ENCODE measurements at regions not wholly inside any gene's neighbourhood (a gene's known extent, or its start where the extent isn't known, plus 50 kb on each side); places are given as distances from the start of the nearest gene placed in this dataset.

DNA sequence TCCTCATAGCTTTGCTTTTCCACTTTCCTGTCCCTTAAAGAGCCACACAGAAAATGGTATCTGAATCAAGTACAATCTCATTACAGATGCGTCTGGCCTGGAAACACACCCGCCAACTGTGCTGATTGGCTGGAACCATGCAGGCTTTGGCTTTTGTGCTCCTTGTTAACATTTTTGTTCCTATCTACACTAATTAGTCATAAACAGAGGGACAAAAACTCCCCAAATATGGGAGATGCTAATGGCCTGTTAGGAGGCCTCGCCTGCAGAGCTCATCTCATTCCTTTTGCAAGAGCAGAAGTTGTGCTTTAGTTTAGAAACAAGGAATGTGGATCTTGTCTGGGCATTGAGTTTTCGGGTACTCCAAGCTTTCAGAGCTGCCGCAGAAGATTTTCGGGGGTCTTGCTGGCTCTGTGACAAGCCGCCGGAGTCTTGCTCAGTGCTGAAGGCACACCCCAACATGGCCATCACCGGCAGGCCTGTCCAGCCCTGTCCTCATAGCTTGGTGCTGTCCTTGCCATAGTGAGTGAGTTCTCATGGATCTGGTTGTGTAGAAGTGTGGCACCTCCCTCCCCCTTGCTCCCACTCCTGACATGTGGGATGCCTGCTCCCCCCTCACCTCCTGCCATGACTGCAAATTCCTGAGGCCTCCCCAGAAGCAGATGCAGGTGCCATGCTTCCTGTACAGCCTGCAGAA lies 69.8 kb downstream of the METRNL start:
- TF ChIP-seq, protein P1, sequence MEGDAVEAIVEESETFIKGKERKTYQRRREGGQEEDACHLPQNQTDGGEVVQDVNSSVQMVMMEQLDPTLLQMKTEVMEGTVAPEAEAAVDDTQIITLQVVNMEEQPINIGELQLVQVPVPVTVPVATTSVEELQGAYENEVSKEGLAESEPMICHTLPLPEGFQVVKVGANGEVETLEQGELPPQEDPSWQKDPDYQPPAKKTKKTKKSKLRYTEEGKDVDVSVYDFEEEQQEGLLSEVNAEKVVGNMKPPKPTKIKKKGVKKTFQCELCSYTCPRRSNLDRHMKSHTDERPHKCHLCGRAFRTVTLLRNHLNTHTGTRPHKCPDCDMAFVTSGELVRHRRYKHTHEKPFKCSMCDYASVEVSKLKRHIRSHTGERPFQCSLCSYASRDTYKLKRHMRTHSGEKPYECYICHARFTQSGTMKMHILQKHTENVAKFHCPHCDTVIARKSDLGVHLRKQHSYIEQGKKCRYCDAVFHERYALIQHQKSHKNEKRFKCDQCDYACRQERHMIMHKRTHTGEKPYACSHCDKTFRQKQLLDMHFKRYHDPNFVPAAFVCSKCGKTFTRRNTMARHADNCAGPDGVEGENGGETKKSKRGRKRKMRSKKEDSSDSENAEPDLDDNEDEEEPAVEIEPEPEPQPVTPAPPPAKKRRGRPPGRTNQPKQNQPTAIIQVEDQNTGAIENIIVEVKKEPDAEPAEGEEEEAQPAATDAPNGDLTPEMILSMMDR (IDR thresholded peaks at IDR 0.05; ENCODE audit: extremely low read depth, missing control alignments): no peak
- no peak for DNase-seq (ENCODE audit: low spot score)

DNA sequence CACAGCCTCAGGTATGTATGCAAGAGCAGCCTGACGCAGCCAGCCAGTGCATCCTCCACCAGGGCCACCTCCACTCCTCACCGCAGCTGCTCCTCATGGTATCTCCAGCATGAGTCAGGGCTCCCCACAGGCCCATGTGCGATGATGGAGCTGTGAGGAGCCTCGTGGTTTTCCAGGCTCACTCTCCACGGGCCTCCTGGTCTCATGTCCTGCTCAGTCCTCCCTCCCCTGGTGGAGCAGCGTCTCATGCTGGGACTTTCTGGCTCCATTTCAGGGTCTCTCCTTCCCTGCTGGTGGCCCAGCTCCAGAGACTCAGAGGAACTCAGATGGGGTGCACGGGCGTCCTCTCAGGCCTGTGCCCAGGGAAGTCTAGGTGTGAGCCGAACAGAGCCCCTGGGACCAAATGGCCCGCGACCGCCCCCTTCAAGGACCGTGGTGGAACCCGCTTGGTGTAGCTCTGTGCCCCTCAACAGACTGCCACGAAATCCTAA lies 70.4 kb downstream of the METRNL start:
- TF ChIP-seq, protein P1 (IDR thresholded peaks at IDR 0.05; ENCODE audit: extremely low read depth, missing control alignments): no peak
- DNase-seq (ENCODE audit: low spot score): no peak

DNA sequence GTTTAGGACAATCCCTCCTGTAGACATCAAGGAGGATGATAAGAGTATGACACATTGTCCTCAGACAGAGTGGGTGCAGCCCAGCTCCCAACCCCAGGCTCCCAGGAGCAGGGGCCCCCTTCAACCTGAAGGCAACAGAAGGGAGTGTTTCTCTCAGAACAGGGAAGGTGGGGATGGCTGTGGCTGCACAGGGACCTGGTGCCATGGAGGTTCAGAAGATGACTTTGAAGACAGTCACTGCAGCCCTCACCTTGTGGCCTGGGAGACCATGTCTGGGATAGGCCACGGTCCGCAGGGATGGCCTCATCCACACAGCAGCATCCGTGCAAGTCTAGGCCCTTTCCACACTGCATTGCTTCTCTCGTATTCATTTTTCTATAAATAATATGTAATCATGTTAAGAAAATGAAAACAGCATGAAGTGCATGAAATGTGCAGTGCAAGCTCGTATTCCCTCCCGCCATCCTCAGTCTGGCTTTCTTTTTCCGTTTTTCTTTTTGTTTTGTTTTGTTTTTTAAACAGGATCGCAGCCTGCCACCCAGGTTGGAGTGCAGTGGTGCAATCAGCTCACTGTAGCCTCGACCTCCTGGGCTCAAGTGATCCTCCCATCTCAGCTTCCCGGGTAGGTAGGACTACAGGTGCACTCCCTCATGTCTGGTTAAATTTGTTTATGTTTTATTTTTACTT lies 71.1 kb downstream of the METRNL start:
- TF ChIP-seq, protein P1 (IDR thresholded peaks at IDR 0.05; ENCODE audit: extremely low read depth, missing control alignments): no peak
- no peak for DNase-seq (ENCODE audit: low spot score)

GRCh38 chr17:83151056-83151441 lies 71.6 kb downstream of the METRNL start:
- TF ChIP-seq, protein P1 (IDR thresholded peaks at IDR 0.05; ENCODE audit: extremely low read depth, missing control alignments): no peak
- DNase-seq (ENCODE audit: low spot score): no peak

DNA sequence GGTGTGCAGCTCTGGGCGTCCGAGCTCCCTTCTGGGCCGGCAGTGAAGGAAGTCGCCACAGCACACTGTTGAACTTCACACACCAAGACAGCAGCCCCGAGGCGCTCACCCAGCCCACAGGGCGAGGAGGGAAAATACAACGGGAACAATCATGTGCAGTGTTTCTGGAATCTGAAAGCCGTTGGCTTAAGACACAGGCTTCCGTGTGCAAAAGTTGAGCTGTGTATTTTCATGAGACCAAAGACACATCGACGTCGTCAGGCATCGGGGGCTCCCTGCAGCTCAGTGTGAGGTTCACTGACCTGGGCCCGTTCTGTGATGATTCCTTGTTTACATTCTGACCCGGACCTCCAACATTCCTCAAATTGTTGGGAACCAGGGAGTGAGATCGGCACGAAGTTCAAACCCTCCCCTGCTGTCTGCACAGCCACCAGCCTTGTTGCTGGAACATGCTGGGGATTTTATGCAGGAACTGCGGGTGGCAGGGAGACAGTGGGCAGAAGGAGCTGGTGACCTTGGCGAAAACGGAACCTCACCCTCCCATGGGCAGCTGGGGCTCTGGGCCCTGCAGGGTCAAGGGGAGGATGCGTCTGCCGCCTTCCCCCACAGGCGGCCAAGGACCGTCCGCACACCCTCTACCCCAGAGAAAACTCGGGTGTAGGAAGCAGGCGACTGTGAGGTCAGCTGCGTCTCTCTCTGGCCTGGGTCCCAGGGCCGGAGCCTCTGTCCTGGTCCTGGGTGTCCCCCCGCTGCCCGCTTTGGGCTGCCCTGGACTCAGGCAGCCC lies 72.2 kb downstream of the METRNL start:
- TF ChIP-seq, protein P1 (IDR thresholded peaks at IDR 0.05; ENCODE audit: extremely low read depth, missing control alignments): no peak
- DNase-seq (ENCODE audit: low spot score): no peak

- no peak for DNase-seq (ENCODE audit: low spot score)
- TF ChIP-seq, protein P1 (IDR thresholded peaks at IDR 0.05; ENCODE audit: extremely low read depth, missing control alignments): no peak
These were observed 72.9 kb downstream of the METRNL start for GRCh38 chr17:83152227-83152744.
